GM19238 (cell line): ENCODE measurements at regions not wholly inside any gene's neighbourhood (a gene's known extent, or its start where the extent isn't known, plus 50 kb on each side); places are given as distances from the start of the nearest gene placed in this dataset.
"Not testable (repeated sequence)": the region's sequence is repeated elsewhere in the genome, so short reads cannot be mapped to it uniquely, and the experiment has no call there.

Experiments
- DNase-seq: peaks from one replicate; pipeline ENCODE4 v3.0.0; 2011; ENCODE audit warnings: low spot score; ENCODE audit not compliant: insufficient read length

GRCh38 chr2:16374671-16375070, 291.0 kb downstream of the CYRIA start:
- DNase-seq, result no peak

GRCh38 chr2:16373341-16373740, 292.3 kb downstream of the CYRIA start:
- DNase-seq, result no peak

- no peak for DNase-seq
Observed at GRCh38 chr2:16371751-16372150, 293.9 kb downstream of the CYRIA start.

- no peak for DNase-seq
Observed at GRCh38 chr2:16368951-16369350, 296.7 kb downstream of the CYRIA start.

GRCh38 chr2:16368328-16368727, 297.3 kb downstream of the CYRIA start:
- DNase-seq, result no peak

- no peak for DNase-seq
Observed at GRCh38 chr2:16365366-16365765, 300.3 kb downstream of the CYRIA start.

GRCh38 chr2:16363581-16363980, 302.1 kb downstream of the CYRIA start:
- no peak for DNase-seq

GRCh38 chr2:16362611-16363010, 303.0 kb downstream of the CYRIA start:
- DNase-seq, result no peak

- DNase-seq, result no peak
Observed at GRCh38 chr2:16361261-16361995, 304.2 kb downstream of the CYRIA start.

- DNase-seq, result no peak
Observed at GRCh38 chr2:16359961-16360360, 305.7 kb downstream of the CYRIA start.

GRCh38 chr2:16357188-16357587, 308.4 kb downstream of the CYRIA start:
- no peak for DNase-seq

GRCh38 chr2:16351541-16351940, 314.1 kb downstream of the CYRIA start:
- DNase-seq, result no peak

GRCh38 chr2:16351137-16351536, 314.5 kb downstream of the CYRIA start:
- DNase-seq, result no peak

GRCh38 chr2:16350211-16350610, 315.4 kb downstream of the CYRIA start:
- DNase-seq, result no peak

GRCh38 chr2:16349811-16350210, 315.8 kb downstream of the CYRIA start:
- DNase-seq, result no peak

- no peak for DNase-seq
Observed at GRCh38 chr2:16348821-16349515, 316.7 kb downstream of the CYRIA start.

- no peak for DNase-seq
Observed at GRCh38 chr2:16346671-16347070, 319.0 kb downstream of the CYRIA start.

- not testable (repeated sequence) for DNase-seq
Observed at GRCh38 chr2:16345231-16345630, 320.4 kb downstream of the CYRIA start.

- DNase-seq, result no peak
Observed at GRCh38 chr2:16339206-16339605, 326.4 kb downstream of the CYRIA start.

GRCh38 chr2:16338026-16338425, 327.6 kb downstream of the CYRIA start:
- DNase-seq, result no peak

GRCh38 chr2:16336916-16337315, 328.7 kb downstream of the CYRIA start:
- DNase-seq, result no peak

- DNase-seq, result no peak
Observed at GRCh38 chr2:16336491-16336890, 329.1 kb downstream of the CYRIA start.

- no peak for DNase-seq
Observed at GRCh38 chr2:16335947-16336346, 329.7 kb downstream of the CYRIA start.
